Neural progenitor cell (in vitro differentiated cells): ENCODE measurements at regions not wholly inside any gene's neighbourhood (a gene's known extent, or its start where the extent isn't known, plus 50 kb on each side); places are given as distances from the start of the nearest gene placed in this dataset.

Experiments used
- EZH2 ChIP-seq: fragments of 200-600 bp; sonication (generic); IDR thresholded peaks from 2 replicates; pipeline ENCODE4 v1.6.1; 2017; ENCODE audit warnings: antibody characterized with exemption, mild to moderate bottlenecking, moderate library complexity
- TF ChIP-seq, protein P1 (sequence below): fragments of 200-600 bp; sonication (generic); IDR thresholded peaks from 2 replicates; pipeline ENCODE4 v1.5.1; 2017; ENCODE audit warnings: antibody characterized with exemption, mild to moderate bottlenecking

DNA sequence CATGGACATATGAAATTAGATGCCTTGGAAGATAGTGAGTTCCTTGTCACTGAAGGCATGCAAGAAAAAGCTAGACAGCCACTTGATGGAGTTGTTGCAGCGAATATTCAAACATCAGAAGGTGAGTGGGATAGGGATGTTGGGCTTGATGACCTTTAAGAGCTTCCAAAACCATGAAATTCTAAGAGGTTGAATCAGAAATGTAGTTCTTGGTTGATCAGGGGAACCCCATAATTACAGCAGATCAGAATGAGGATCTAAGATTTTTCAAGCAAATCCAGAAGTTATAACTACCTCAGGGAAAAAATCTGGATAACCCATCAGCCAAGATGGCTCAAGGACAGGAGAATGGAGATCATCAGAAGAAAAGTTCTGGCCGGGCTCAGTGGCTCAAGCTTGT, 244.3 kb upstream of the NR4A3 start:
- no peak for TF ChIP-seq EZH2
- TF ChIP-seq, protein P1, sequence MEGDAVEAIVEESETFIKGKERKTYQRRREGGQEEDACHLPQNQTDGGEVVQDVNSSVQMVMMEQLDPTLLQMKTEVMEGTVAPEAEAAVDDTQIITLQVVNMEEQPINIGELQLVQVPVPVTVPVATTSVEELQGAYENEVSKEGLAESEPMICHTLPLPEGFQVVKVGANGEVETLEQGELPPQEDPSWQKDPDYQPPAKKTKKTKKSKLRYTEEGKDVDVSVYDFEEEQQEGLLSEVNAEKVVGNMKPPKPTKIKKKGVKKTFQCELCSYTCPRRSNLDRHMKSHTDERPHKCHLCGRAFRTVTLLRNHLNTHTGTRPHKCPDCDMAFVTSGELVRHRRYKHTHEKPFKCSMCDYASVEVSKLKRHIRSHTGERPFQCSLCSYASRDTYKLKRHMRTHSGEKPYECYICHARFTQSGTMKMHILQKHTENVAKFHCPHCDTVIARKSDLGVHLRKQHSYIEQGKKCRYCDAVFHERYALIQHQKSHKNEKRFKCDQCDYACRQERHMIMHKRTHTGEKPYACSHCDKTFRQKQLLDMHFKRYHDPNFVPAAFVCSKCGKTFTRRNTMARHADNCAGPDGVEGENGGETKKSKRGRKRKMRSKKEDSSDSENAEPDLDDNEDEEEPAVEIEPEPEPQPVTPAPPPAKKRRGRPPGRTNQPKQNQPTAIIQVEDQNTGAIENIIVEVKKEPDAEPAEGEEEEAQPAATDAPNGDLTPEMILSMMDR: no peak
